Kidney (tissue), 13 donors: ENCODE measurements at regions not wholly inside any gene's neighbourhood (a gene's known extent, or its start where the extent isn't known, plus 50 kb on each side); places are given as distances from the start of the nearest gene placed in this dataset.

Experiments used
- DNase-seq, 5 donors: peaks; one replicate each; pipeline ENCODE4 v3.0.0-alpha.2; 2013 to 2020
- FAIRE-seq: peaks from 2 replicates; lab custom pipeline; 2012; peaks lifted over from hg19 to GRCh38; lab: Jason Lieb, UNC
- H3K27ac ChIP-seq, 2 donors: one replicate each; pipeline ENCODE4 v1.7.0; 2013; ENCODE audit warnings: low read depth in 2 of 2, low read length in 2 of 2, inconsistent platforms in 1 of 2
- H3K27me3 ChIP-seq: one replicate; pipeline ENCODE4 v1.7.1; 2013; ENCODE audit warnings: low read length, inconsistent platforms; ENCODE audit not compliant: control insufficient read depth, insufficient read depth
- H3K36me3 ChIP-seq, 3 donors: one replicate each; pipeline versions ENCODE4 v1.7.0 to v1.7.1; 2013; ENCODE audit warnings: low read length in 3 of 3, control low read depth in 1 of 3, inconsistent platforms in 1 of 3; ENCODE audit not compliant: insufficient read depth in 3 of 3, control insufficient read depth in 2 of 3
- H3K4me1 ChIP-seq, 3 donors: one replicate each; pipeline versions ENCODE4 v1.7.0 to v1.7.1; 2013; ENCODE audit warnings: low read length in 3 of 3, inconsistent platforms in 1 of 3, low read depth in 1 of 3; ENCODE audit not compliant: control insufficient read depth in 2 of 3, insufficient read depth in 2 of 3
- H3K4me3 ChIP-seq, 3 donors: one replicate each; pipeline versions ENCODE4 v1.7.0 to v1.8.1; 2013; ENCODE audit warnings: low read length in 3 of 3, control low read depth in 1 of 3, inconsistent platforms in 1 of 3
- H3K9ac ChIP-seq, 3 donors: one replicate each; pipeline versions ENCODE4 v1.7.0 to v1.7.1; 2013; ENCODE audit warnings: low read length in 3 of 3, control low read depth in 1 of 3, inconsistent platforms in 1 of 3
- H3K9me3 ChIP-seq, 3 donors: one replicate each; pipeline versions ENCODE4 v1.7.0 to v1.7.1; 2013; ENCODE audit warnings: low read length in 3 of 3, control low read depth in 1 of 3, inconsistent platforms in 1 of 3; ENCODE audit not compliant: control insufficient read depth in 2 of 3, insufficient read depth in 1 of 3
- CTCF ChIP-seq: IDR thresholded peaks from 3 replicates; pipeline ENCODE4 v1.5.1; 2012; ENCODE audit warnings: mild to moderate bottlenecking, moderate library complexity, borderline replicate concordance; ENCODE audit not compliant: insufficient read depth; ENCODE audit errors: extremely low read depth
- intact Hi-C: fragments of 100-400 bp; cut with DNase I; formaldehyde crosslinking; loops from one replicate; pipeline ENCODE4 v1.11.1; 2022
- donor health status: control.
- donor health status: control.
- donor health status: control.
- donor health status: control.
- donor health status: control.
- donor health status: DM: yes; HTN: yes; CAD: no.
- donor health status: Normal renal cell carcinoma (clear cell type).

DNA sequence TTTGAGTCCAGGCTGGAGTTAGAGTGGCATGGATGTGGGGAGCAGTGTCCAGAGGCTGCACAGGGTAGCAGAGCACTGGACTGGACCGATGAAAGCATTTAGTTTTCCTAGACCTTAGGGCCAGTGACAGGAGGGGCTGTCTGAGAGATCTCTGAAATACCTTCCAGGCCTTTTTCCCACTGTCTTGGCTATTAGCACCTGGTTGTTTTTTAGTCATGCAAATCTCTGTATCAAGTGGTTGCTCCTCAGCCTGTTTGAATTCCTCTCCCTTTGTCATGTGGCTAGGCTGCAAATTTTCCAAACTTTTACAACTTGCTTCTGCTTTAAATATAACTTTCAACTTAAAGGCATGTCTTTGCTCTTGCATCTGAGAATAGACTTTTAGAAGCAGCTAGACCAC, 504.3 kb upstream of the VSTM2A start:
- H3K27ac ChIP-seq, result no peak overlapping the region
- FAIRE-seq (no peak), DNase-seq (no peak)
- no peak for TF ChIP-seq CTCF
- H3K9ac ChIP-seq, result no peak overlapping the region
- no peak overlapping the region for H3K4me3 ChIP-seq
- H3K27me3 ChIP-seq, result no peaks in the 10 kb centered on the region
- no peaks in the 10 kb centered on the region for H3K36me3 ChIP-seq
- intact Hi-C loops, result no loop called here
- H3K4me1 ChIP-seq, result no peaks in the 10 kb centered on the region
- peaks cover 0 to 2% (median 0%) of the 10 kb centered on the region in 3 donors for H3K9me3 ChIP-seq

DNA sequence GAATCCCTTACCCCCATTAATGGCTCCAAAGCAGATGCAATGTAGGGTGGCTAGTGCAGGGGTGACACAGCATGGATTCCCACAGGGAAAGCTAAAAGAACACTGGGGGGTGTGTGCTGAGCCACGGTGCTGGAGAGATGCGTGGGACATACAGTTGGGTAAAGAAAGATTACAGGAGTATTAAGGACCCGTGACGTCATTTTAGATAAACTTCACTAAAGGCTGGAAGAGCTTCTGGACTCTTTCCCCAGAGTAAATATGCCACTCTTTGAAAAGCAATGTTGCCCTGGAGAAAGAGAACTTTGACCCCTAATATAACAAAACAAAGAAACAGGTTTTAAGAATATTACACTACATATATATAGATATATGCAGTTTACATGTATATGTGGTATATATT, 481.5 kb upstream of the VSTM2A start:
- no peak overlapping the region for H3K9ac ChIP-seq
- H3K36me3 ChIP-seq, result no peaks in the 10 kb centered on the region
- FAIRE-seq (no peak), DNase-seq (no peak)
- H3K4me1 ChIP-seq, result no peaks in the 10 kb centered on the region
- intact Hi-C loops, result no loop called here
- no peak overlapping the region for H3K27ac ChIP-seq
- no peaks in the 10 kb centered on the region for H3K9me3 ChIP-seq
- H3K4me3 ChIP-seq, result no peak overlapping the region
- no peaks in the 10 kb centered on the region for H3K27me3 ChIP-seq
- TF ChIP-seq CTCF, result no peak

DNA sequence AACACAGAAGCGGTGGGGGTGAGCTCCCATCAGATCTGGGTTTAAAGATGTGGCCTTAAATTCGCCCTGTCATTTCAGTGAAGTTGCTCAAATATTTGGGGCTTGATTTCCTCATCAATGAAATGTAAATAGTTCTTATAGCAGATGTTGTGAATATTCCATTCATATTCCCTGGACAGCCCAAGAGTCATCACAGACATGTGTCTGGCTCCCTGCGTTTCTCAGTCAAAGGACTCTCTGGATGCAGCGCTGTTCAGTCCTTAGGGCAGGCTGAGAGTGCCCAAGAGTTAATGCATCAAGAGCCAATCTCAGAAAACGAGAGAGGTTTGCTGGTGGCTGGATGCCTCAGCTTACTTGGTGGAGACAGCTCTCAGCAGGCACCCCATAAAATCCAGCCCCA, 475.5 kb upstream of the VSTM2A start:
- no peaks in the 10 kb centered on the region for H3K4me1 ChIP-seq
- no peak overlapping the region for H3K27ac ChIP-seq
- H3K9me3 ChIP-seq, result no peaks in the 10 kb centered on the region
- no peak overlapping the region for H3K9ac ChIP-seq
- intact Hi-C loops, result no loop called here
- no peaks in the 10 kb centered on the region for H3K36me3 ChIP-seq
- no peak for TF ChIP-seq CTCF
- DNase-seq, result no peak
- FAIRE-seq, result no peak
- no peak overlapping the region for H3K4me3 ChIP-seq
- no peaks in the 10 kb centered on the region for H3K27me3 ChIP-seq

- Histone ChIP-seq H3K4me1 (no peaks in the 10 kb centered on the region), H3K9me3 (no peaks in the 10 kb centered on the region), H3K36me3 (no peaks in the 10 kb centered on the region), H3K27ac (no peak overlapping the region), H3K27me3 (no peaks in the 10 kb centered on the region), H3K4me3 (no peak overlapping the region), H3K9ac (no peak overlapping the region)
- intact Hi-C loops, result no loop called here
- FAIRE-seq (no peak), DNase-seq (peak in 1 of 5 donors; percentile 2)
- no peak for TF ChIP-seq CTCF
Measured at GRCh38 chr7:54069843-54070242, 472.3 kb upstream of the VSTM2A start.
